ENCODE measurements at regions not wholly inside any gene's neighbourhood (a gene's known extent, or its start where the extent isn't known, plus 50 kb on each side); places are given as distances from the start of the nearest gene placed in this dataset.

DNA sequence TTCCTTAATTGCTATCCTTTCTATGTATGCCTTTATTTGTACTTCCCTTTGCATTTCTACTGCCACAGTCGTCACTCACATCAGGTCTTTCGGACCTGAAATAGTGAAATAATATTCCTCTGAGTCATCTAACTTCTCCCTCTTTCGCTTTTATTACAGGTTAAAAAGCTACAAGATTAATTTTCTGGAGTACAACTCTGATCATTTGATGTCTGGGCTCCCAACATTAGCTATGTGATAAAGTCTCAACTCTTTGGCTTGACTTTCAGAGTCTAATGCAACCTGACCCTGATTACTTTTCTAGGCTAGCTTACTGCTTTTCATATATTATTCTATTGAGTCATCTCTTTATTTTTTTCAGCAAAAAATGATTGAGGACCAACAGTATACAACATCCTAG, 638.8 kb upstream of the WWC1 start:
- TF ChIP-seq EZH2 (IDR thresholded peaks at IDR 0.05; ENCODE audit: insufficient read depth, poor library complexity, severe bottlenecking) (no peak), EZH2phosphoT487 (IDR thresholded peaks at IDR 0.05; ENCODE audit: insufficient read depth, low read depth) (no peak)
